Neural cell (in vitro differentiated cells): ENCODE measurements at regions not wholly inside any gene's neighbourhood (a gene's known extent, or its start where the extent isn't known, plus 50 kb on each side); places are given as distances from the start of the nearest gene placed in this dataset.

Source experiments
- H2AFZ ChIP-seq: fragments of 200-600, 300-800 bp; sonication (generic), shearing (Covaris generic); 2 replicates; pipeline ENCODE4 v1.6.0; 2014; ENCODE audit warnings: low read depth, mild to moderate bottlenecking, antibody characterized with exemption, low read length, moderate library complexity
- H3F3A ChIP-seq: fragments of 200-600 bp; shearing (Covaris generic); 2 replicates; pipeline ENCODE4 v1.6.1; 2016; ENCODE audit warnings: mild to moderate bottlenecking, moderate library complexity, mixed read lengths, antibody characterized with exemption, low read length; ENCODE audit not compliant: insufficient read depth, poor library complexity, severe bottlenecking
- H3K27ac ChIP-seq: fragments of 200-600, 300-800 bp; sonication (generic), shearing (Covaris generic); 2 replicates; pipeline ENCODE4 v1.5.1; 2014; ENCODE audit warnings: mild to moderate bottlenecking, low read length, moderate library complexity
- H3K27me3 ChIP-seq: fragments of 300-800, 200-600 bp; sonication (generic), shearing (Covaris generic); 2 replicates; pipeline ENCODE4 v1.6.0; 2014; ENCODE audit warnings: mild to moderate bottlenecking, low read depth, low read length, moderate library complexity; ENCODE audit not compliant: insufficient read depth
- H3K36me3 ChIP-seq: fragments of 300-800, 200-600 bp; sonication (generic), shearing (Covaris generic); 2 replicates; pipeline ENCODE4 v1.5.1; 2014; ENCODE audit warnings: mild to moderate bottlenecking, antibody characterized with exemption, low read length, moderate library complexity; ENCODE audit not compliant: insufficient read depth
- H3K4me2 ChIP-seq: fragments of 300-800, 200-600 bp; sonication (generic), shearing (Covaris generic); 2 replicates; pipeline ENCODE4 v1.6.0; 2014; ENCODE audit warnings: mild to moderate bottlenecking, low read length
- H3K4me3 ChIP-seq: fragments of 300-800, 200-600 bp; sonication (generic), shearing (Covaris generic); 2 replicates; pipeline ENCODE4 v1.5.1; 2014; ENCODE audit warnings: mild to moderate bottlenecking, low read length, moderate library complexity
- H3K79me2 ChIP-seq: fragments of 200-600 bp; shearing (Covaris generic); replicated peaks from 2 replicates; pipeline ENCODE4 v1.6.0; 2014; ENCODE audit warnings: mild to moderate bottlenecking, low read length, moderate library complexity; ENCODE audit not compliant: insufficient read depth
- H3K9ac ChIP-seq: fragments of 300-800, 200-600 bp; sonication (generic), shearing (Covaris generic); 2 replicates; pipeline ENCODE4 v1.6.1; 2016; ENCODE audit warnings: mild to moderate bottlenecking, low read length, mixed read lengths
- H3K9me2 ChIP-seq: fragments of 200-600 bp; shearing (Covaris generic); 2 replicates; pipeline ENCODE4 v1.6.1; 2016; ENCODE audit warnings: mild to moderate bottlenecking, low read length, mixed read lengths; ENCODE audit not compliant: insufficient read depth
- H3K9me3 ChIP-seq: fragments of 200-600, 300-800 bp; sonication (generic), shearing (Covaris generic); 2 replicates; pipeline ENCODE4 v1.6.1; 2016; ENCODE audit warnings: mild to moderate bottlenecking, mixed run types, low read length, moderate library complexity, mixed read lengths
- H4K20me1 ChIP-seq: fragments of 200-600 bp; shearing (Covaris generic); 2 replicates; pipeline ENCODE4 v1.6.1; 2016; ENCODE audit warnings: mild to moderate bottlenecking, mixed run types; ENCODE audit not compliant: insufficient read depth
- CTCF ChIP-seq: fragments of 450-650 bp; IDR thresholded peaks from 2 replicates; pipeline ENCODE4 v1.5.1; 2014; ENCODE audit warnings: antibody characterized with exemption, mild to moderate bottlenecking, moderate library complexity; ENCODE audit not compliant: poor library complexity, severe bottlenecking
- EP300 ChIP-seq: fragments of 450-650 bp; conservative IDR thresholded peaks from 2 replicates; pipeline ENCODE4 v1.6.1; 2014; ENCODE audit warnings: antibody characterized with exemption, mild to moderate bottlenecking, moderate library complexity; ENCODE audit not compliant: poor library complexity, severe bottlenecking
- EZH2 ChIP-seq: fragments of 200-600, 300-800 bp; shearing (Covaris generic), sonication (generic); IDR thresholded peaks from 2 replicates; pipeline ENCODE4 v1.6.1; 2014; ENCODE audit warnings: antibody characterized with exemption, low read length, borderline replicate concordance, mild to moderate bottlenecking; ENCODE audit not compliant: insufficient read depth, poor library complexity, severe bottlenecking
- MXI1 ChIP-seq: fragments of 450-650 bp; conservative IDR thresholded peaks from 2 replicates; pipeline ENCODE4 v1.6.1; 2014; ENCODE audit warnings: antibody characterized with exemption, mild to moderate bottlenecking; ENCODE audit not compliant: poor library complexity, severe bottlenecking
- POLR2AphosphoS5 ChIP-seq: IDR thresholded peaks from 2 replicates; pipeline ENCODE4 v1.6.1; 2012
- RAD21 ChIP-seq: fragments of 450-650 bp; conservative IDR thresholded peaks from 2 replicates; pipeline ENCODE4 v1.6.1; 2014; ENCODE audit warnings: antibody characterized with exemption, mild to moderate bottlenecking, moderate library complexity
- REST ChIP-seq: IDR thresholded peaks from 2 replicates; pipeline ENCODE4 v1.6.1; 2012; ENCODE audit warnings: borderline replicate concordance
- SMC3 ChIP-seq: fragments of 450-650 bp; conservative IDR thresholded peaks from 2 replicates; pipeline ENCODE4 v1.6.1; 2014; ENCODE audit warnings: antibody characterized with exemption, mild to moderate bottlenecking, moderate library complexity; ENCODE audit not compliant: poor library complexity
- TAF1 ChIP-seq: IDR thresholded peaks from 2 replicates; pipeline ENCODE4 v1.6.1; 2012; ENCODE audit warnings: low read depth

GRCh38 chr11:95434009-95434408 lies 203.0 kb upstream of the SESN3 start:
- Histone ChIP-seq H3K4me3 (no peak overlapping the region), H3F3A (no peaks in the 10 kb centered on the region), H3K4me2 (no peak overlapping the region), H3K79me2 (no peaks in the 10 kb centered on the region), H3K9me2 (no peaks in the 10 kb centered on the region), H2AFZ (no peak overlapping the region), H3K27me3 (no peaks in the 10 kb centered on the region), H3K36me3 (no peaks in the 10 kb centered on the region), H3K9ac (no peak overlapping the region), H3K27ac (no peak overlapping the region), H4K20me1 (no peaks in the 10 kb centered on the region), H3K9me3 (no peaks in the 10 kb centered on the region)
- TF ChIP-seq SMC3 (no peak), EP300 (no peak), EZH2 (no peak), MXI1 (no peak), POLR2AphosphoS5 (no peak), REST (no peak), RAD21 (no peak), CTCF (no peak), TAF1 (no peak)

- Histone ChIP-seq H3K36me3 (no peaks in the 10 kb centered on the region), H3K4me3 (no peak overlapping the region), H3K27me3 (no peaks in the 10 kb centered on the region), H3K9ac (no peak overlapping the region), H3K9me2 (no peaks in the 10 kb centered on the region), H3K4me2 (no peak overlapping the region), H3F3A (no peaks in the 10 kb centered on the region), H3K27ac (no peak overlapping the region), H4K20me1 (no peaks in the 10 kb centered on the region), H2AFZ (no peak overlapping the region), H3K9me3 (no peaks in the 10 kb centered on the region), H3K79me2 (no peaks in the 10 kb centered on the region)
- TF ChIP-seq RAD21 (no peak), CTCF (no peak), TAF1 (no peak), REST (no peak), POLR2AphosphoS5 (no peak), MXI1 (no peak), EZH2 (no peak), EP300 (no peak), SMC3 (no peak)
Observed at GRCh38 chr11:95432714-95433503, 201.9 kb upstream of the SESN3 start.
